AG04450 (cell line): ENCODE measurements at regions not wholly inside any gene's neighbourhood (a gene's known extent, or its start where the extent isn't known, plus 50 kb on each side); places are given as distances from the start of the nearest gene placed in this dataset.

Experiments used
- CTCF ChIA-PET: fragments of 300-600, 350-600 bp; formaldehyde crosslinking; extraction: SDS; loops from one replicate; lab custom pipeline; 2022; ENCODE audit warnings: antibody characterized with exemption, inconsistent platforms; lab: Charles Lee
- POLR2A ChIA-PET: fragments of 350-600 bp; formaldehyde crosslinking; extraction: SDS; loops from one replicate; lab custom pipeline; 2021; ENCODE audit warnings: antibody characterized with exemption, inconsistent platforms; lab: Yijun Ruan, JAX
- DNase-seq: peaks from one replicate; pipeline ENCODE4 v3.0.0-alpha.2; 2011; ENCODE audit warnings: low read depth, low spot score
- H3K27ac ChIP-seq: one replicate; pipeline ENCODE4 v1.5.1; 2012; ENCODE audit warnings: low read depth, low read length, control low read depth
- H3K27me3 ChIP-seq: one replicate; pipeline ENCODE4 v1.6.0; 2012; ENCODE audit warnings: low read length; ENCODE audit not compliant: control insufficient read depth, insufficient read depth
- H3K4me3 ChIP-seq: 2 replicates; pipeline ENCODE4 v1.5.1; 2011; ENCODE audit warnings: mild to moderate bottlenecking, low read depth, low read length, control low read depth
- H3K9me3 ChIP-seq: 2 replicates; pipeline ENCODE4 v1.5.1; 2012; ENCODE audit warnings: low read length; ENCODE audit not compliant: control insufficient read depth, insufficient read depth
- CTCF ChIP-seq: IDR thresholded peaks from 2 replicates; pipeline ENCODE4 v1.5.1; 2011; ENCODE audit warnings: low read depth, low read length, control low read depth, inconsistent platforms

GRCh38 chr6:43915208-43915869 is 145.3 kb downstream of the VEGFA start:
- Histone ChIP-seq H3K9me3 (peaks cover 5% of the 10 kb centered on the region; the same call in 1 of the 2 replicates), H3K27ac (no peak overlapping the region), H3K27me3 (no peaks in the 10 kb centered on the region), H3K4me3 (no peak overlapping the region)
- no peak for TF ChIP-seq CTCF
- no peak for DNase-seq
- ChIA-PET POLR2A (no interaction called here), CTCF (interaction anchor here (1.3 kb wide), 1 partner anchor 146 kb away, joined by 4 read pairs; no protein-coding TSS in a partner anchor)

- ChIA-PET CTCF (interaction anchor here (1.0 to 1.3 kb wide), 2 partner anchors 11 to 145 kb away, joined by 3 to 4 read pairs; no protein-coding TSS in a partner anchor), POLR2A (interaction anchor here (1.0 kb wide), 1 partner anchor 144 kb away, joined by 3 read pairs; no protein-coding TSS in a partner anchor)
- TF ChIP-seq CTCF = no peak
- DNase-seq = no peak
- Histone ChIP-seq H3K27me3 (no peaks in the 10 kb centered on the region), H3K4me3 (no peak overlapping the region), H3K27ac (no peak overlapping the region), H3K9me3 (peaks cover 5% of the 10 kb centered on the region; the same call in 1 of the 2 replicates)
These were observed 144.5 kb downstream of the VEGFA start for GRCh38 chr6:43914272-43915147.

GRCh38 chr6:43913375-43914271 is 143.6 kb downstream of the VEGFA start:
- no peak overlapping the region for H3K4me3 ChIP-seq
- no peak for DNase-seq
- peak overlapping the region; percentile 11 for H3K27ac ChIP-seq
- ChIA-PET CTCF (interaction anchor here (0.6 to 1.3 kb wide), 4 partner anchors 10 to 542 kb away, joined by 3 to 4 read pairs (median 3); no protein-coding TSS in a partner anchor), POLR2A (interaction anchor here (1.0 to 1.1 kb wide), 2 partner anchors 23 to 143 kb away, joined by 3 read pairs; no protein-coding TSS in a partner anchor)
- peaks cover 5% of the 10 kb centered on the region; the same call in 1 of the 2 replicates for H3K9me3 ChIP-seq
- H3K27me3 ChIP-seq = no peaks in the 10 kb centered on the region
- no peak for TF ChIP-seq CTCF

- Histone ChIP-seq H3K27ac (no peak overlapping the region), H3K27me3 (no peaks in the 10 kb centered on the region), H3K9me3 (no peaks in the 10 kb centered on the region), H3K4me3 (no peak overlapping the region)
- CTCF ChIA-PET = interaction anchor here (1.0 kb wide), 2 partner anchors 9 to 161 kb away, joined by 3 read pairs; no protein-coding TSS in a partner anchor
- POLR2A ChIA-PET = interaction anchor here (1.1 kb wide), 1 partner anchor 22 kb away, joined by 3 read pairs; no protein-coding TSS in a partner anchor
- no peak for TF ChIP-seq CTCF
- no peak for DNase-seq
These were observed 142.8 kb downstream of the VEGFA start for GRCh38 chr6:43912598-43913371.
